VCaP (cell line): ENCODE measurements at regions not wholly inside any gene's neighbourhood (a gene's known extent, or its start where the extent isn't known, plus 50 kb on each side); places are given as distances from the start of the nearest gene placed in this dataset.
"Not testable (repeated sequence)": the region's sequence is repeated elsewhere in the genome, so short reads cannot be mapped to it uniquely, and the experiment has no call there.

ENCODE experiments used
- H3K27ac ChIP-seq: fragments of 450-650 bp; 2 replicates; pipeline ENCODE4 v1.5.1; 2017
- TF ChIP-seq, protein P1 (sequence below): fragments of 450-650 bp; conservative IDR thresholded peaks from 2 replicates; pipeline ENCODE4 v1.5.1; 2017; ENCODE audit warnings: mild to moderate bottlenecking, moderate library complexity

DNA sequence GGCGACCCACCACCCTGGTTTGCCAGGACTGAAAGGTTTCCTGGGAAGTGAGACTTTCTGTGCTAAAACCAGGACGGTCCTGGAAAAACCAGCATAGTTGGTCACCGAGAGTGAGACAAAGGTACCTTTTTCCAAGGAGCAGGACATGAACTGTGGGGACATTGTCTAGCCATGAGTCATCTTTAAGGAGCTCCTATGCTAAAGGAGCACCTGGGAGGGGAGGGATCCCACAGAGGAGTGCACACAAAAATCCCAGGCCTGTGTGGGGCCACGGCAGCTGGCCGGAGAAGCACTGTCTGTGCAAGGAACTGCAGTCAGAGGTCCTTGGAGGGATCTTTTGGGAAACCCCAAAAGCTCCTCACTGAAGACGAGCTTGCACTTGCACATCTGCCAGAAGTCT, 109.1 kb upstream of the PLEKHG1 start:
- TF ChIP-seq, protein P1, sequence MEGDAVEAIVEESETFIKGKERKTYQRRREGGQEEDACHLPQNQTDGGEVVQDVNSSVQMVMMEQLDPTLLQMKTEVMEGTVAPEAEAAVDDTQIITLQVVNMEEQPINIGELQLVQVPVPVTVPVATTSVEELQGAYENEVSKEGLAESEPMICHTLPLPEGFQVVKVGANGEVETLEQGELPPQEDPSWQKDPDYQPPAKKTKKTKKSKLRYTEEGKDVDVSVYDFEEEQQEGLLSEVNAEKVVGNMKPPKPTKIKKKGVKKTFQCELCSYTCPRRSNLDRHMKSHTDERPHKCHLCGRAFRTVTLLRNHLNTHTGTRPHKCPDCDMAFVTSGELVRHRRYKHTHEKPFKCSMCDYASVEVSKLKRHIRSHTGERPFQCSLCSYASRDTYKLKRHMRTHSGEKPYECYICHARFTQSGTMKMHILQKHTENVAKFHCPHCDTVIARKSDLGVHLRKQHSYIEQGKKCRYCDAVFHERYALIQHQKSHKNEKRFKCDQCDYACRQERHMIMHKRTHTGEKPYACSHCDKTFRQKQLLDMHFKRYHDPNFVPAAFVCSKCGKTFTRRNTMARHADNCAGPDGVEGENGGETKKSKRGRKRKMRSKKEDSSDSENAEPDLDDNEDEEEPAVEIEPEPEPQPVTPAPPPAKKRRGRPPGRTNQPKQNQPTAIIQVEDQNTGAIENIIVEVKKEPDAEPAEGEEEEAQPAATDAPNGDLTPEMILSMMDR = no peak

DNA sequence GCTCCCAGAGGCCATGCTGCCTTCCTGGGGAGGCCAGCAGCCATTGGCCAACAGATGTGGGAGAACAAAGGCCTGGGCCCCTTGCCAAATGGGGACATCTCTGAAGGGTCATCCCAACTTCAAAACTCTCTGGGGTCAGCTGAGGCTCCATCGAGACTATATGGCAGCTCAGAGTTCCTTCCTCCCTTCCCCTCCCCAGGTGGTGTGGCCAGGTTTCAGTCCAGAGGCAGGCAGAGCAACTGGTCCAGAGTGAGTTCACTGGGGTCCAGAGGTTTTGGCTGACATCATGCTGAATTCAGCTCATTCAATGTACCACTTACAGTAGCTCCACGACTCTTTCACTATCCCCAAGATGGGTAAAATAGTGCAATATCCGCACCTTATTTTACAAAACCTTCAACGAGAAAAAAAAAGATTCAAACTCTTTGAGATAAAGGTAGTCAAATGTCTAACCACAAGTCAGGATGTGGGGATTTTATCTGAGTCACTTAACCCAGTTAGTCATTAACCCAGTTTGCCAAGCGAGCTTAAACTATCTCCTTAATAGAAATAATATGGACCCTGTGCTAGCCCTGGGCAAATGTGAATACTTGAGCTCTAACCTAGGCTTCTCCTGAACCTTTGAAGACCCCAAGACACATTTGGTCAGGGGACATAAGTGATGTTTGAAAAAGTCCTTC, 108.4 kb upstream of the PLEKHG1 start:
- H3K27ac ChIP-seq = no peak overlapping the region
- TF ChIP-seq, protein P1 = no peak

More for the DNA sequence above, 109.1 kb upstream of the PLEKHG1 start:
- no peak overlapping the region for H3K27ac ChIP-seq

DNA sequence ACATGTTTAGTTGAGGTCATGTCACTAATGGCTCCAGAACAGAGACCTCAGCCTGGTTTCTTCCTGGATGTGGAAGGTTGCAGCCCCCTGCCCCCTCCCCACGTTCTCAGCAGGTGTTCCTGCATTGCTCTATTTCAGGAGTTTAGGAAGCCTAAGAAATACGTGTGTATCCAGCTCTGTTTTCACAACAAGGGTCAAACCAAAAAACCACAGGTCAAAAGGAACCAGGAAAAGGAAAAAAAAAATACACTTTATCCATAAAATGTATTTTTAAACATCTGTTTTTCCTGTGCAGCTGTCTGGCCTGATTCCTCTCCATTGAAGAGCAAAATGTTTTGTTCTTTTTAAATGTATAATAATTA, 107.9 kb upstream of the PLEKHG1 start:
- no peak overlapping the region for H3K27ac ChIP-seq
- TF ChIP-seq, protein P1 = no peak

DNA sequence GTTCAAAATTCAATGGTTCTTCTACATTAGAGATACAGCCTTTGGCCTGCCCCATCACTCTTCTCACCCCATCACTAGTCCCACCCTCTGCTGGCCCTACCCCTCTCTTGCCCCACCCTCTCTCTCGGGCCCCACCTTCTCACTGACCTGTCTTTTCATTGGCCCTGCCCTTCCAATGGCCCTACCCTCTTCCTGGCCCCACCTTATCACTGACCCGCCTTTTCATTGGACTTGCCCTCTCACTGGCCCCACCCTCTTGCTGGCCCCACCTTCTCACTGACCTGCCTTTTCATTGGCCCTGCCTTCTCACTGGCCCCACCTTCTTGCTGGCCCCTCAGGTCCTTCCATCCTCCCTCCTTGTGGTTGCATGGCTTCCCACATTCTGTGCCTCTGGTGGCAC, 107.2 kb upstream of the PLEKHG1 start:
- no peak overlapping the region for H3K27ac ChIP-seq
- TF ChIP-seq, protein P1 = no peak

DNA sequence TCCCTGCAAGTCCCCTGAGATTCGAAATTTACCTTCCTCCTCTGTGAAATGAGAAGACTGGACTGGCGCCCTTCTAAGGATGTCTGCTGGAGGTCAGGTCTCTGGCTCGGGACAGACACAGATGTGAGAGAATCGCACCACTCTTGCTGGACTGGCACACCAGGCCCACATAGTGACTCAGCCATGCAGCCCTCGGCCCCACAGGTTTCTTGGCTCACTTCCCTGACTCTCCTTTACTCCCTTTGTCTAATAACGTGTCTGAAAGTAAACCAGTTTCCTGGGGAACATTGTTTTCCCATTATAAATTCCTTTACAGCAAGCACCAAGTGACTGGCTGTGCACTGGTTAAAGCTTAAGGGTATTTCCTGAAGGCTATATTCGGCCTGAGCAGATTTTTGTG, 106.7 kb upstream of the PLEKHG1 start:
- no peak overlapping the region for H3K27ac ChIP-seq
- TF ChIP-seq, protein P1 = no peak

DNA sequence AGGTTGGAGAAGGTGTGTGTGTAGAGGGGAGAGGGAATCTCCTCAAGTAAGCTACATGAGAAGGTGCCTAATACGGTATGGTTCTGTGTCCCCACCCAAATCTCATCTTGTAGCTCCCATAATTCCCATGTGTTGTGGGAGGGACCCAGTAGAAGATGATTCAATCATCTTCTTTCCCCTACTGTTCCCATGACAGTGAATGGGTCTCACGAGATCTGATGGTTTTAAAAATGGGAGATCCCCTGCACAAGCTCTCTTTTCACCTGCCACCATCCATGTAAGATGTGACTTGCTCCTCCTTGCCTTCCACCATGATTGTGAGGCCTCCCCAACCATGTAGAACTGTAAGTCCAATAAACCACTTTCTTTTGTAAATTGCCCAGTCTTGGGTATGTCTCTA, 106.1 kb upstream of the PLEKHG1 start:
- H3K27ac ChIP-seq = not testable (repeated sequence)

DNA sequence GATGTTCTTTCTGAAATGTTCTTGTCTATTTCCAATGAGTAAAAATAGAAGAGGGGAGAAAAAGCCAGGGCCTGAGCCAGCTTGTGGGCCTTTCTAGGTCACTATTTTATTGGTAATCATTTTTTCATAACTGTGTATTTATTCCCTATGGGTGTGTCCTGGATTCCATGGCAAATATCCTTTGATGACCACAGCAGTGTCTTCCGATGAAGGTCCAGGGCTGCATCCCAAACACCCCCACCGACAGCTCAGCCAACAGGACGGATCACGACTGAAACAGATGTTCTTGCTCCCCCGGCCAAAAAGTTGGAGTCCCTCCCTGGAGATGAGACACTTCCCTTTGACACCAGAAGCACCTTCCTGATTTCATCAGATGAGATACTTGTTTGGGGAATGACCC, 105.4 kb upstream of the PLEKHG1 start:
- TF ChIP-seq, protein P1 = no peak
- H3K27ac ChIP-seq = no peak overlapping the region

DNA sequence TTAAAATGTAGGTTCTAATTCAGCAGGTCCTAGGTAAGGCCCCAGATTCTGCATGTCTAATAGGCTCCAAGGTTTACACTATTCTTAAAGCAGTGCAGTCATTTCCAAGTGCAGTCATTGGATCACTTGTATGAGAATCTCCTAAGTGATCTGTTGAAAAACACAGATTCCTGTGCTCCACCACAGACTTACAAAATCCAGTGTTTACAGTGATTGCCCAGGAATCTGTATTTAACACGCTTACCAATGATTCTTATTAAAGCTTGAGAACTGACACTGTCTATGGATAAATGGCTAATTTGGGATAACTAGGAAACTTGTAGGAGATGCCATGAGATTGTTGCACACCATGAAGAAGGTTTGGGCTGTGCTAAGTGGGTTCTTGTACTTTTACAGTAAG, 104.6 kb upstream of the PLEKHG1 start:
- H3K27ac ChIP-seq = no peak overlapping the region
- TF ChIP-seq, protein P1 = no peak
